Skeletal muscle satellite cell (primary cell): ENCODE measurements at regions not wholly inside any gene's neighbourhood (a gene's known extent, or its start where the extent isn't known, plus 50 kb on each side); places are given as distances from the start of the nearest gene placed in this dataset.

Source experiments
- H3K27me3 ChIP-seq: 2 replicates; pipeline ENCODE4 v1.7.0; 2013; ENCODE audit warnings: low read length; ENCODE audit not compliant: control insufficient read depth, insufficient read depth
- H3K36me3 ChIP-seq: 2 replicates; pipeline ENCODE4 v1.7.0; 2013; ENCODE audit warnings: mild to moderate bottlenecking, control low read depth, low read length; ENCODE audit not compliant: insufficient read depth
- H3K4me1 ChIP-seq: 2 replicates; pipeline ENCODE4 v1.7.0; 2013; ENCODE audit warnings: low read length; ENCODE audit not compliant: control insufficient read depth, insufficient read depth
- H3K4me2 ChIP-seq: 2 replicates; pipeline ENCODE4 v1.7.0; 2013; ENCODE audit warnings: mild to moderate bottlenecking, low read length
- H3K4me3 ChIP-seq: 2 replicates; pipeline ENCODE4 v1.7.0; 2013; ENCODE audit warnings: low read length
- H3K9ac ChIP-seq: 2 replicates; pipeline ENCODE4 v1.7.0; 2013; ENCODE audit warnings: mild to moderate bottlenecking, low read depth, low read length, moderate library complexity
- H3K9me3 ChIP-seq: replicated peaks from 2 replicates; pipeline ENCODE4 v1.7.0; 2013; ENCODE audit warnings: mild to moderate bottlenecking, control low read depth, low read length

- H3K9ac ChIP-seq, result no peak overlapping the region
- no peaks in the 10 kb centered on the region for H3K4me1 ChIP-seq
- no peak overlapping the region for H3K4me3 ChIP-seq
- H3K9me3 ChIP-seq, result no peaks in the 10 kb centered on the region
- no peaks in the 10 kb centered on the region for H3K27me3 ChIP-seq
- H3K4me2 ChIP-seq, result no peak overlapping the region
- H3K36me3 ChIP-seq, result no peaks in the 10 kb centered on the region
Observed at GRCh38 chr11:104798789-104799188, 99.5 kb downstream of the CASP12 start.

DNA sequence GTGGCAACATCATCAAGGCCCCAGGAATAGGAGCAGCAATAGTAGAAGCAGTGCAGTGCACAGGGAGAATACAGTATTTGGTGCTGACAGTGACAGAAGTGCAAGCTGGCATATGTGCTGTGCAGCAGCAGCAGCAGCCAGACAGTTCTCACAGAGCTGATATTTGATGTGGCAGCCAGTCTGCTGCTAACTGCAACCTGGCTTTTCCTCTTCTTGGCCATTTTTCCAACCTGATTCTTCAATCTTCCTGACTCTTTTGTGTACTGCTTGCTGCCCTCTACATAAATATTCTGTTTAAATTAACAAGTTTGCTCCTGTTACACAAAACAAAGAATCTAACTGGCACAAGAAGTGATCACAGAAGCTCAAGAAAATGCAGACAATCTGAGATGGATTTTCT lies 102.0 kb downstream of the CASP12 start:
- Histone ChIP-seq H3K36me3 (no peaks in the 10 kb centered on the region), H3K9ac (no peak overlapping the region), H3K9me3 (no peaks in the 10 kb centered on the region), H3K4me3 (no peak overlapping the region), H3K4me1 (no peaks in the 10 kb centered on the region), H3K27me3 (no peaks in the 10 kb centered on the region), H3K4me2 (no peak overlapping the region)

- no peaks in the 10 kb centered on the region for H3K9me3 ChIP-seq
- no peak overlapping the region for H3K4me3 ChIP-seq
- H3K36me3 ChIP-seq, result no peaks in the 10 kb centered on the region
- no peaks in the 10 kb centered on the region for H3K4me1 ChIP-seq
- H3K9ac ChIP-seq, result no peak overlapping the region
- H3K4me2 ChIP-seq, result no peak overlapping the region
- no peaks in the 10 kb centered on the region for H3K27me3 ChIP-seq
Observed at GRCh38 chr11:104795501-104796213, 102.6 kb downstream of the CASP12 start.

- Histone ChIP-seq H3K27me3 (no peaks in the 10 kb centered on the region), H3K4me2 (no peak overlapping the region), H3K9ac (no peak overlapping the region), H3K4me1 (no peaks in the 10 kb centered on the region), H3K9me3 (no peaks in the 10 kb centered on the region), H3K36me3 (no peaks in the 10 kb centered on the region), H3K4me3 (no peak overlapping the region)
Observed at GRCh38 chr11:104792861-104793260, 105.4 kb downstream of the CASP12 start.

DNA sequence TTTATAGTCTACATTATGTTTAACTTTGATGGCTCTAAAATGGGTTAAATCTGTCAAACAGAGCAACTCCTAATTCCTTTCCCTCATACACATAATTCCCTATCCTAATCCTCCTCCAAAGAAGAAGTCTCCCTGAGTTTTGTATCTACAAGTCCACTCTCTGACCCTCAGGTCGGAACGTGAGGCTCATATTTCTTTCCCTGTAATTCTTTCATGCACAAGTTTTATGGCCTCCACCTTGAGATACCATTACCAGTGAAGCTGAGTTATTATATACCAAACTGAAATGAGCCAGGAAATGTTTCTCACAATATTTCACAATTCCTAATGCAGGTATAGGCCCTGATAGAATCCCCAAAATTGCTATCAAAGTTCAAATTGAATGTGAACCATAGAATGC lies 106.4 kb downstream of the CASP12 start:
- H3K9ac ChIP-seq, result no peak overlapping the region
- no peaks in the 10 kb centered on the region for H3K9me3 ChIP-seq
- no peaks in the 10 kb centered on the region for H3K4me1 ChIP-seq
- no peak overlapping the region for H3K4me2 ChIP-seq
- H3K36me3 ChIP-seq, result no peaks in the 10 kb centered on the region
- H3K4me3 ChIP-seq, result no peak overlapping the region
- no peaks in the 10 kb centered on the region for H3K27me3 ChIP-seq

- Histone ChIP-seq H3K27me3 (no peaks in the 10 kb centered on the region), H3K9me3 (no peaks in the 10 kb centered on the region), H3K9ac (no peak overlapping the region), H3K36me3 (no peaks in the 10 kb centered on the region), H3K4me3 (no peak overlapping the region), H3K4me2 (no peak overlapping the region), H3K4me1 (no peaks in the 10 kb centered on the region)
Observed at GRCh38 chr11:104784684-104785460, 113.4 kb downstream of the CASP12 start.

DNA sequence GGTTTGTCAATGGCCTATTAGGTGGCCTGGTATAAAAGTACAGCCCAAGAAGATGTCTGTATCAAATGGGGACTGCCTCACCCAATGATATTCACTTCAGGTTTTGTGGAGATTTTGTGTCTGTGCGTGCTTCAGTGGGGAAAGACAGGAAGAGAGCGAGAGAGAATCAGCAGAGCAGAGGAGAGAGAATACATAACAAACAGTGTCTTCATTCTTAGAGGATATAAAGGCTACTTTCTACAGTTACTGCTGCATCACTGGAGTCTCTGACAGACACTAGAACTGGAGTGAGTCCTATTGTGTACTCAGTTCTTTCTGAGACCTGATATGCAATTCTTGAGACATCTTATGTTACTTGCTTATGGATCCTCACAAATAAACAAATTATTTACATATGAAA lies 115.0 kb downstream of the CASP12 start:
- Histone ChIP-seq H3K4me3 (no peak overlapping the region), H3K27me3 (no peaks in the 10 kb centered on the region), H3K4me2 (no peak overlapping the region), H3K9ac (no peak overlapping the region), H3K4me1 (no peaks in the 10 kb centered on the region), H3K9me3 (no peaks in the 10 kb centered on the region), H3K36me3 (no peaks in the 10 kb centered on the region)

- Histone ChIP-seq H3K36me3 (no peaks in the 10 kb centered on the region), H3K9ac (no peak overlapping the region), H3K9me3 (no peaks in the 10 kb centered on the region), H3K4me1 (no peaks in the 10 kb centered on the region), H3K4me2 (no peak overlapping the region), H3K27me3 (no peaks in the 10 kb centered on the region), H3K4me3 (no peak overlapping the region)
Observed at GRCh38 chr11:104782377-104782754, 115.9 kb downstream of the CASP12 start.

DNA sequence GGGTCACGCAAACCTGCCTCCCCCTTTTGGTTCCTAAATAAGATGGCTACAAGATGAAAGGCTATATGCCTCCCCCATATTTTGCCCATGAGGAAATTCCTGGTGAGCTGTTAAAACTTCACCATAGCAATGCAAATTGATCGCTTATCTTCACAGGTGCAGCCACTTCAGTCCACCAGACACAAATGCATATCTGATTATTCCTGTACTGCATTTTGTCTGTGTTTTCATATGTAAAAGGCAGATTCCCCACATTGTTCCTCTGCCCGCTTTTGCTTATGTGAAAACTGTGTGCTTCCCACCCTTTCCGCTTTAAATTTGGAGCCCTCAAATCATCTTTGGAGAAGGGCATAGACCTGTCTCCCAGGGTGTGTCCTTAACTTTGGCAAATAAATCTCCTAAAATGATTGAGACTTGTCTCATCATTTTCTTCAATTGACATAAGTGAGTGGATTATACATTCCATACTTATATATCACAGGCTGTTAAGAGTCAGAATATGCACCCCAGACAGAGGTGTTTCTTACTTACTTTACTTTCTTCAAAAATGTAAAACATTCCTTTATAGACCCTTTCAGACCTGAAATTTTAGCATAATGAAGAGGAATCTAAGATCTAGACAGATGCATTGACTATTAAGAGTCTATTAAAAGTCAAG lies 116.4 kb downstream of the CASP12 start:
- Histone ChIP-seq H3K9me3 (no peaks in the 10 kb centered on the region), H3K4me1 (no peaks in the 10 kb centered on the region), H3K4me3 (no peak overlapping the region), H3K27me3 (no peaks in the 10 kb centered on the region), H3K4me2 (no peak overlapping the region), H3K36me3 (no peaks in the 10 kb centered on the region), H3K9ac (no peak overlapping the region)

DNA sequence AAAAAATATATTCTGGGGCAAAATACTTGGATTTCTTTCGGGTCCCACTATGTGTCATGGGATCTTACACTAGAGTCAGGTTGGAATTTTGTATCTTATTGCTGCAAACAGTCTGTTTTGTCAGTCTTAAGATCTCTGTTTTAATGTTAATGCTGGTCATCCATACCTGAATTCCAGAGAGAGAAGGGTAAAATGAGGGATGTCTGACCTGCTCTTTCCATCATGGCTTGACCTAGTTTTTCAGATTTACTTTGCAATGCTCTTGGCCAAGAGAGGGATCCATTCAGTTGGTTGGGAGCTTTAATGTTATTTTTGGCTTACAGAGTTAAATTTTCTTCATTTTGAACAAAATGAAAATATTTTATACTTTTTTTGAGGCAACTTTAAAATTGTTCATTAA lies 117.2 kb downstream of the CASP12 start:
- H3K9ac ChIP-seq, result no peak overlapping the region
- no peak overlapping the region for H3K4me3 ChIP-seq
- H3K9me3 ChIP-seq, result no peaks in the 10 kb centered on the region
- no peak overlapping the region for H3K4me2 ChIP-seq
- no peaks in the 10 kb centered on the region for H3K36me3 ChIP-seq
- H3K27me3 ChIP-seq, result no peaks in the 10 kb centered on the region
- no peaks in the 10 kb centered on the region for H3K4me1 ChIP-seq

DNA sequence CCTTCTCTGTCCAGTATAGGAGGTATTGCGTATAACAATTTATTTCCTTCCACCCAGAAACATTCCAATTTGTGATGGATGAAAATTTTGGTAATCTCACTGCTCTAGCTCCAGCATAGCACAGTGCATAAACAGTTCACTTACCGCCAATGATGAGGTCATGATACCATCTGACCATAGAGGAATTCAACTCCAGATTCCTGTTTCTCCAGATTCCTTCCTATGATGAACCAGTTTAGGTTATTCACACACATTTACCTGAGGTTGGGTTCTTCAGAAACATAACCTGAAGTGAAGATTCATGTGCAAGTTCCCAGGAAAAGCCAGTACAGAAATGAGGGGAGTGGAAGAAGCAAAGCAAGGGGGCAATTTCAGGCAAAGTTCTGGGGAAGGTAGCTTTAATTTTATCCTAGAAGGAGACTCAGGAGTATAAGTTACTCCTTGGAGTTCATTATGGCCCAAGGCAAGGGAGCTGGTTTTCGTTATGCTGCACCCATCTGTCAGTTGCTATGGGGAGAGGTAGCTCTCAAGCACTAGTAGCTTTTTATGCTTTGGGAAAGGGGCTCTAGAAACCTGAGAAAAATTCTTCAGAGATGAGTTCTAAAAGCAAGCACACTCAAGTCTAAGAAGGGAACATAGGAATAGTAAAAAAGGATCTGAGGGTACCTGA lies 121.6 kb downstream of the CASP12 start:
- H3K4me1 ChIP-seq, result peaks cover 15% of the 10 kb centered on the region
- no peaks in the 10 kb centered on the region for H3K36me3 ChIP-seq
- H3K9ac ChIP-seq, result no peak overlapping the region
- no peaks in the 10 kb centered on the region for H3K27me3 ChIP-seq
- H3K4me2 ChIP-seq, result no peak overlapping the region
- no peaks in the 10 kb centered on the region for H3K9me3 ChIP-seq
- no peak overlapping the region for H3K4me3 ChIP-seq
